HepG2 (cell line): ENCODE measurements at regions not wholly inside any gene's neighbourhood (a gene's known extent, or its start where the extent isn't known, plus 50 kb on each side); places are given as distances from the start of the nearest gene placed in this dataset.

Source experiments
- CREB1 ChIP-seq, 2 experiments: fragments of 450-650 bp in 1 of 2; IDR thresholded peaks; 2 replicates each; pipeline ENCODE4 v1.6.1; 2016 to 2017; ENCODE audit warnings: control low read depth in 1 of 2, mild to moderate bottlenecking in 1 of 2, missing compliant biosample characterization in 1 of 2, missing genetic modification characterization in 1 of 2
- HDAC2 ChIP-seq: sonication (generic); formaldehyde crosslinking; IDR thresholded peaks from 2 replicates; pipeline ENCODE4 v1.4.0; 2020; ENCODE audit warnings: missing genetic modification reagents
- KMT2B ChIP-seq: IDR thresholded peaks from 2 replicates; pipeline ENCODE4 v1.6.1; 2016; ENCODE audit warnings: missing genetic modification reagents, missing compliant biosample characterization
- POLR2AphosphoS5 ChIP-seq: IDR thresholded peaks from 2 replicates; pipeline ENCODE4 v1.6.1; 2012; ENCODE audit warnings: low read depth, low read length
- REXO4 ChIP-seq: sonication (generic); formaldehyde crosslinking; IDR thresholded peaks from 2 replicates; pipeline ENCODE4 v1.8.0; 2022; ENCODE audit warnings: missing genetic modification reagents, mild to moderate bottlenecking, borderline replicate concordance
- RFXAP ChIP-seq: sonication (generic); formaldehyde crosslinking; IDR thresholded peaks from 2 replicates; pipeline ENCODE4 v1.4.0; 2020; ENCODE audit warnings: missing genetic modification reagents, borderline replicate concordance
- ZFP41 ChIP-seq: sonication (generic); formaldehyde crosslinking; IDR thresholded peaks from 2 replicates; pipeline ENCODE4 v1.4.0; 2020; ENCODE audit warnings: mild to moderate bottlenecking, missing genetic modification reagents, borderline replicate concordance
- ZNF546 ChIP-seq: sonication (generic); formaldehyde crosslinking; conservative IDR thresholded peaks from 2 replicates; pipeline ENCODE4 v1.8.1; 2023; ENCODE audit warnings: mild to moderate bottlenecking, missing genetic modification reagents
- ZNF790 ChIP-seq: sonication (generic); formaldehyde crosslinking; IDR thresholded peaks from 2 replicates; pipeline ENCODE4 v1.8.0; 2022; ENCODE audit warnings: missing genetic modification reagents, mild to moderate bottlenecking, borderline replicate concordance
- TF ChIP-seq, protein P1 (sequence below): conservative IDR thresholded peaks from 2 replicates; pipeline ENCODE4 v1.6.1; 2018; ENCODE audit warnings: missing genetic modification reagents
- TF ChIP-seq, protein P2 (sequence below): sonication (generic); formaldehyde crosslinking; IDR thresholded peaks from 2 replicates; pipeline ENCODE4 v1.8.0; 2022; ENCODE audit warnings: missing genetic modification reagents, mild to moderate bottlenecking, borderline replicate concordance
- TF ChIP-seq, protein P3 (sequence below): sonication (generic); formaldehyde crosslinking; IDR thresholded peaks from 2 replicates; pipeline ENCODE4 v1.4.0; 2020; ENCODE audit warnings: mild to moderate bottlenecking, missing genetic modification reagents, borderline replicate concordance

DNA sequence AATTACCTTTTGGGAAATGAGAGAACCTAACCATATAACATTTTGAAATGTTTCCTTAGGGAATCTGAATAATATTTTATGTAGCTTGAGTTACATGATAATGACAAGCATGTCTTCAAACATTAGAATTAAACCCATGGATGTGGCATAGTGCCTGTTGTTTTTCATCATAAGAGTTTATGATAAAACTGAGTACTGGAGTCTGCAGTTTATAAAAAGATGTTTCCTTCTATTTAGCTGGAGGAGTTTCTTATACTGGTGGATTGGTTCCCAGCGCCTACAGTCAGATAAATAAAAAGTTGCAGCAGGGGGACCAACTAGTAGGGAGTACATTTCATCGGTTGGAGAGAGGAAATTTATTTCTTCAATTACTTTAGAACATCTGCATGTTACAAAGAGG lies 70.1 kb upstream of the PCDH18 start (continued):
- TF ChIP-seq, protein P1, sequence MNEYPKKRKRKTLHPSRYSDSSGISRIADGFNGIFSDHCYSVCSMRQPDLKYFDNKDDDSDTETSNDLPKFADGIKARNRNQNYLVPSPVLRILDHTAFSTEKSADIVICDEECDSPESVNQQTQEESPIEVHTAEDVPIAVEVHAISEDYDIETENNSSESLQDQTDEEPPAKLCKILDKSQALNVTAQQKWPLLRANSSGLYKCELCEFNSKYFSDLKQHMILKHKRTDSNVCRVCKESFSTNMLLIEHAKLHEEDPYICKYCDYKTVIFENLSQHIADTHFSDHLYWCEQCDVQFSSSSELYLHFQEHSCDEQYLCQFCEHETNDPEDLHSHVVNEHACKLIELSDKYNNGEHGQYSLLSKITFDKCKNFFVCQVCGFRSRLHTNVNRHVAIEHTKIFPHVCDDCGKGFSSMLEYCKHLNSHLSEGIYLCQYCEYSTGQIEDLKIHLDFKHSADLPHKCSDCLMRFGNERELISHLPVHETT (CRISPR knock-in tag), result no peak
- TF ChIP-seq CREB1 (IDR thresholded peaks at IDR 0.05), result no peak
- no peak for TF ChIP-seq CREB1 (CRISPR knock-in tag; IDR thresholded peaks at IDR 0.05)
- no peak for TF ChIP-seq HDAC2 (CRISPR knock-in tag)
- no peak for TF ChIP-seq KMT2B (CRISPR knock-in tag)
- TF ChIP-seq, protein P2, sequence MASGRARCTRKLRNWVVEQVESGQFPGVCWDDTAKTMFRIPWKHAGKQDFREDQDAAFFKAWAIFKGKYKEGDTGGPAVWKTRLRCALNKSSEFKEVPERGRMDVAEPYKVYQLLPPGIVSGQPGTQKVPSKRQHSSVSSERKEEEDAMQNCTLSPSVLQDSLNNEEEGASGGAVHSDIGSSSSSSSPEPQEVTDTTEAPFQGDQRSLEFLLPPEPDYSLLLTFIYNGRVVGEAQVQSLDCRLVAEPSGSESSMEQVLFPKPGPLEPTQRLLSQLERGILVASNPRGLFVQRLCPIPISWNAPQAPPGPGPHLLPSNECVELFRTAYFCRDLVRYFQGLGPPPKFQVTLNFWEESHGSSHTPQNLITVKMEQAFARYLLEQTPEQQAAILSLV (CRISPR knock-in tag), result no peak
- TF ChIP-seq ZNF546, result no peak
- no peak for TF ChIP-seq REXO4 (CRISPR knock-in tag)
- TF ChIP-seq POLR2AphosphoS5, result no peak
- TF ChIP-seq RFXAP (CRISPR knock-in tag), result no peak
- TF ChIP-seq, protein P3, sequence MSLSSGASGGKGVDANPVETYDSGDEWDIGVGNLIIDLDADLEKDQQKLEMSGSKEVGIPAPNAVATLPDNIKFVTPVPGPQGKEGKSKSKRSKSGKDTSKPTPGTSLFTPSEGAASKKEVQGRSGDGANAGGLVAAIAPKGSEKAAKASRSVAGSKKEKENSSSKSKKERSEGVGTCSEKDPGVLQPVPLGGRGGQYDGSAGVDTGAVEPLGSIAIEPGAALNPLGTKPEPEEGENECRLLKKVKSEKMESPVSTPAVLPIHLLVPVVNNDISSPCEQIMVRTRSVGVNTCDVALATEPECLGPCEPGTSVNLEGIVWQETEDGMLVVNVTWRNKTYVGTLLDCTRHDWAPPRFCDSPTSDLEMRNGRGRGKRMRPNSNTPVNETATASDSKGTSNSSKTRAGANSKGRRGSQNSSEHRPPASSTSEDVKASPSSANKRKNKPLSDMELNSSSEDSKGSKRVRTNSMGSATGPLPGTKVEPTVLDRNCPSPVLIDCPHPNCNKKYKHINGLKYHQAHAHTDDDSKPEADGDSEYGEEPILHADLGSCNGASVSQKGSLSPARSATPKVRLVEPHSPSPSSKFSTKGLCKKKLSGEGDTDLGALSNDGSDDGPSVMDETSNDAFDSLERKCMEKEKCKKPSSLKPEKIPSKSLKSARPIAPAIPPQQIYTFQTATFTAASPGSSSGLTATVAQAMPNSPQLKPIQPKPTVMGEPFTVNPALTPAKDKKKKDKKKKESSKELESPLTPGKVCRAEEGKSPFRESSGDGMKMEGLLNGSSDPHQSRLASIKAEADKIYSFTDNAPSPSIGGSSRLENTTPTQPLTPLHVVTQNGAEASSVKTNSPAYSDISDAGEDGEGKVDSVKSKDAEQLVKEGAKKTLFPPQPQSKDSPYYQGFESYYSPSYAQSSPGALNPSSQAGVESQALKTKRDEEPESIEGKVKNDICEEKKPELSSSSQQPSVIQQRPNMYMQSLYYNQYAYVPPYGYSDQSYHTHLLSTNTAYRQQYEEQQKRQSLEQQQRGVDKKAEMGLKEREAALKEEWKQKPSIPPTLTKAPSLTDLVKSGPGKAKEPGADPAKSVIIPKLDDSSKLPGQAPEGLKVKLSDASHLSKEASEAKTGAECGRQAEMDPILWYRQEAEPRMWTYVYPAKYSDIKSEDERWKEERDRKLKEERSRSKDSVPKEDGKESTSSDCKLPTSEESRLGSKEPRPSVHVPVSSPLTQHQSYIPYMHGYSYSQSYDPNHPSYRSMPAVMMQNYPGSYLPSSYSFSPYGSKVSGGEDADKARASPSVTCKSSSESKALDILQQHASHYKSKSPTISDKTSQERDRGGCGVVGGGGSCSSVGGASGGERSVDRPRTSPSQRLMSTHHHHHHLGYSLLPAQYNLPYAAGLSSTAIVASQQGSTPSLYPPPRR, result no peak
- TF ChIP-seq ZNF790 (CRISPR knock-in tag), result no peak
- no peak for TF ChIP-seq ZFP41 (CRISPR knock-in tag)
